Transverse colon (tissue), 4 donors: ENCODE measurements at regions not wholly inside any gene's neighbourhood (a gene's known extent, or its start where the extent isn't known, plus 50 kb on each side); places are given as distances from the start of the nearest gene placed in this dataset.

Experiments
- DNase-seq: peaks from one replicate; pipeline ENCODE4 v3.0.0-alpha.2; 2019
- H3K27ac ChIP-seq, 4 donors: fragments of 200-600 bp; sonication (generic); 2 replicates each; pipeline ENCODE4 v1.5.1; 2016 to 2018; ENCODE audit warnings: inconsistent platforms in 4 of 4
- H3K27me3 ChIP-seq: fragments of 200-600 bp; sonication (generic); 2 replicates; pipeline ENCODE4 v1.5.1; 2017; ENCODE audit warnings: inconsistent platforms
- H3K36me3 ChIP-seq, 4 donors: fragments of 200-600 bp; sonication (generic); 2 replicates each; pipeline ENCODE4 v1.5.1; 2017 to 2019; ENCODE audit warnings: inconsistent platforms in 4 of 4
- H3K4me1 ChIP-seq, 4 donors: fragments of 200-600 bp; sonication (generic); 2 replicates each; pipeline ENCODE4 v1.5.1; 2017 to 2020; ENCODE audit warnings: inconsistent platforms in 4 of 4
- H3K4me3 ChIP-seq, 4 donors: fragments of 200-600 bp; sonication (generic); 1 replicate in 1 of 4; 2 replicates in 3 of 4; pipeline versions ENCODE4 v1.5.1 to v1.6.1; 2017 to 2019; ENCODE audit warnings: inconsistent platforms in 4 of 4
- H3K9me3 ChIP-seq, 2 donors: fragments of 200-600 bp; sonication (generic); 2 replicates each; pipeline ENCODE4 v1.5.1; 2017 to 2019; ENCODE audit warnings: inconsistent platforms in 2 of 2
- EP300 ChIP-seq: sonication (generic); formaldehyde crosslinking; IDR thresholded peaks from one replicate; pipeline ENCODE4 v1.6.1; 2017; ENCODE audit warnings: antibody characterized with exemption, low read depth
- POLR2A ChIP-seq: fragments of 450-650 bp; IDR thresholded peaks from one replicate; pipeline ENCODE4 v1.6.1; 2016; ENCODE audit warnings: antibody characterized with exemption, mild to moderate bottlenecking, moderate library complexity
- POLR2AphosphoS5 ChIP-seq, 3 donors: sonication (generic); formaldehyde crosslinking; IDR thresholded peaks; one replicate each; pipeline ENCODE4 v1.6.1; 2016; ENCODE audit warnings: antibody characterized with exemption in 3 of 3
- WGBS, 2 donors: methylation state at CpG; one replicate each; pipeline ENCODE4 v1.1.5; 2018; ENCODE audit warnings: low coverage in 1 of 2; 5-methylcytosine and 5-hydroxymethylcytosine counted together
- in situ Hi-C, 4 donors: fragments of 200-750 bp; cut with MboI; loops; one replicate each; pipeline versions ENCODE4 v1.15.0 to v1.15.1; 2017; ENCODE audit warnings: low sequenced_read_pairs in 3 of 4, low pct_ligation_motif_present in 1 of 4, low pct_unique_long_range_greater_than_20kb in 1 of 4
- intact Hi-C: fragments of 100-400 bp; cut with DNase I; formaldehyde crosslinking; loops from one replicate; pipeline ENCODE4 v1.15.1; 2023; ENCODE audit warnings: low total_unique reads
- TF ChIP-seq, protein P1 (sequence below), 5 experiments: fragments of 200-600 bp in 3 of 5; fragments of 450-650 bp in 2 of 5; sonication (generic) in 3 of 5; IDR thresholded peaks; 1 replicate in 2 of 5; 2 replicates in 3 of 5; pipeline ENCODE4 v1.5.1; 2016 to 2017; ENCODE audit warnings: antibody characterized with exemption in 5 of 5, inconsistent platforms in 3 of 5, mild to moderate bottlenecking in 2 of 5, moderate library complexity in 1 of 5

- H3K9me3 ChIP-seq: no peaks in the 10 kb centered on the region
- in situ Hi-C loops: no loop called here
- peaks cover 0 to 11% (median 0%) of the 10 kb centered on the region in 4 donors for H3K4me1 ChIP-seq
- no peak overlapping the region for H3K27ac ChIP-seq
- DNase-seq: peak; percentile 14
- WGBS, 2 donors: 51 to 56% methylated on average over 7 to 13 of the region's 20 CpGs
- intact Hi-C loops: no loop called here
- no peak for TF ChIP-seq POLR2AphosphoS5 (IDR thresholded peaks at IDR 0.05)
- no peak for TF ChIP-seq POLR2A
- TF ChIP-seq EP300: no peak
- TF ChIP-seq, protein P1, sequence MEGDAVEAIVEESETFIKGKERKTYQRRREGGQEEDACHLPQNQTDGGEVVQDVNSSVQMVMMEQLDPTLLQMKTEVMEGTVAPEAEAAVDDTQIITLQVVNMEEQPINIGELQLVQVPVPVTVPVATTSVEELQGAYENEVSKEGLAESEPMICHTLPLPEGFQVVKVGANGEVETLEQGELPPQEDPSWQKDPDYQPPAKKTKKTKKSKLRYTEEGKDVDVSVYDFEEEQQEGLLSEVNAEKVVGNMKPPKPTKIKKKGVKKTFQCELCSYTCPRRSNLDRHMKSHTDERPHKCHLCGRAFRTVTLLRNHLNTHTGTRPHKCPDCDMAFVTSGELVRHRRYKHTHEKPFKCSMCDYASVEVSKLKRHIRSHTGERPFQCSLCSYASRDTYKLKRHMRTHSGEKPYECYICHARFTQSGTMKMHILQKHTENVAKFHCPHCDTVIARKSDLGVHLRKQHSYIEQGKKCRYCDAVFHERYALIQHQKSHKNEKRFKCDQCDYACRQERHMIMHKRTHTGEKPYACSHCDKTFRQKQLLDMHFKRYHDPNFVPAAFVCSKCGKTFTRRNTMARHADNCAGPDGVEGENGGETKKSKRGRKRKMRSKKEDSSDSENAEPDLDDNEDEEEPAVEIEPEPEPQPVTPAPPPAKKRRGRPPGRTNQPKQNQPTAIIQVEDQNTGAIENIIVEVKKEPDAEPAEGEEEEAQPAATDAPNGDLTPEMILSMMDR (IDR thresholded peaks at IDR 0.05): no peak
- no peaks in the 10 kb centered on the region for H3K27me3 ChIP-seq
- H3K36me3 ChIP-seq: no peaks in the 10 kb centered on the region
- H3K4me3 ChIP-seq: peak overlapping the region in 2 of 4 donors; percentile 6 to 30
These were observed 108.2 kb upstream of the EGR2 start for GRCh38 chr10:62924344-62924748.

GRCh38 chr10:62919776-62920175, 103.6 kb upstream of the EGR2 start:
- no peaks in the 10 kb centered on the region for H3K27me3 ChIP-seq
- no peak overlapping the region for H3K4me3 ChIP-seq
- H3K36me3 ChIP-seq: no peaks in the 10 kb centered on the region
- 50 to 63% methylated on average over 2 to 3 of the region's 3 CpGs for WGBS, 2 donors
- no peaks in the 10 kb centered on the region for H3K9me3 ChIP-seq
- peaks cover 0 to 11% (median 0%) of the 10 kb centered on the region in 4 donors for H3K4me1 ChIP-seq
- in situ Hi-C loops: no loop called here
- intact Hi-C loops: no loop called here
- TF ChIP-seq, protein P1 (IDR thresholded peaks at IDR 0.05): no peak
- no peak for TF ChIP-seq POLR2A
- TF ChIP-seq POLR2AphosphoS5 (IDR thresholded peaks at IDR 0.05): no peak
- no peak for TF ChIP-seq EP300
- no peak overlapping the region for H3K27ac ChIP-seq
- no peak for DNase-seq

DNA sequence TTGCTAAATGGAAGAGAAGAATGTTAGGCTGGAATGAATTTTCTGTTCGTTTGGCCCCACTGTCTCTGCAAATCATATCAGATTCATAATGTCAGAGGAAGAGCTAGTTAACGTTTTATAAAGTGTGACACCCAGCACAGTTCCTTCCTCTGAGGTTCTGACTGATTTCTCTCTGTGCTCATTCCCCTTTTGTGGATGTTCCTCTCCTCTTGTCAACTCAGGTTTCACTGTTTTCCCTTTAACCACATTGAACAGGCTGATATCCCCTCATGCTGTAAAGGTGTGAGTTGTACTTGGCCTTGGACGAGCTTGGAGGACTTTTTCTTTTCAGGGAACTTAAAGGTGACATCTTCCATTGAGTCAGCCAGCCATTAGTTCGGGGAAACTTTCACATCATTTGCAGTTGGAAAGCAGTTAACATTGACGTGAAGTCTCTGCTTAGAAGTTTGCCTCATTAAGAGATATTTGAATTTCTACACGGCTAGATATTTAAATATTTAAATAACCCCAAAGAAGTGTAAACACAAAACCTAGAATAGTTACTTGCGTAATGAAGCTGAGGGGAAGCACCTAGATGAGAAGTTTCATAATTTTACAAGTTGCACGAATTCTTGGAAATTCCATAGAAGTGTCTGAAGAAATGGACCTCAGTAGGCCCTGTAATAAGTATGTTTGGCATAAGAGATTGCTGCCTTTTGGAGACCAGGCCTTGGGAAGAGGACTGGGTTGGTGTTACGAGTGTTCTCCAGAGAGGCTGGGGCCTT, 101.5 kb upstream of the EGR2 start:
- Histone ChIP-seq H3K4me3 (no peak overlapping the region), H3K4me1 (peaks cover 0 to 11% (median 0%) of the 10 kb centered on the region in 4 donors), H3K9me3 (no peaks in the 10 kb centered on the region), H3K27me3 (no peaks in the 10 kb centered on the region), H3K36me3 (no peaks in the 10 kb centered on the region), H3K27ac (no peak overlapping the region)
- 64 to 67% methylated on average over 9 of the region's 9 CpGs for WGBS, 2 donors
- in situ Hi-C loops (no loop called here), intact Hi-C loops (no loop called here)
- no peak for DNase-seq
- TF ChIP-seq POLR2A (no peak), EP300 (no peak), POLR2AphosphoS5 (IDR thresholded peaks at IDR 0.05) (no peak)
- TF ChIP-seq, protein P1 (IDR thresholded peaks at IDR 0.05): no peak

- 78% methylated on average over 1 of the region's 1 CpG; no CpG with 5 or more reads in 1 of the 2 donors for WGBS, 2 donors
- peaks cover 0 to 11% (median 0%) of the 10 kb centered on the region in 4 donors for H3K4me1 ChIP-seq
- intact Hi-C loops: no loop called here
- no peak for DNase-seq
- no peaks in the 10 kb centered on the region for H3K9me3 ChIP-seq
- no peak overlapping the region for H3K4me3 ChIP-seq
- H3K36me3 ChIP-seq: no peaks in the 10 kb centered on the region
- in situ Hi-C loops: no loop called here
- TF ChIP-seq EP300 (no peak), POLR2AphosphoS5 (IDR thresholded peaks at IDR 0.05) (peak in 2 of 3 donors; percentile 15 to 40)
- TF ChIP-seq, protein P1 (IDR thresholded peaks at IDR 0.05): no peak
- H3K27me3 ChIP-seq: no peaks in the 10 kb centered on the region
- no peak overlapping the region for H3K27ac ChIP-seq
These were observed 100.0 kb upstream of the EGR2 start for GRCh38 chr10:62916141-62916603.
